ENCODE measurements at regions not wholly inside any gene's neighbourhood (a gene's known extent, or its start where the extent isn't known, plus 50 kb on each side); places are given as distances from the start of the nearest gene placed in this dataset.

- TF ChIP-seq CSDC2 (CRISPR knock-in tag; IDR thresholded peaks at IDR 0.05) (no peak), PPARA (CRISPR knock-in tag; IDR thresholded peaks at IDR 0.05; ENCODE audit: borderline replicate concordance) (no peak), ZFP3 (CRISPR knock-in tag; IDR thresholded peaks at IDR 0.05) (no peak), TSHZ2 (CRISPR knock-in tag; IDR thresholded peaks at IDR 0.05) (no peak), ISL1 (CRISPR knock-in tag; IDR thresholded peaks at IDR 0.05) (no peak), ZC3H10 (CRISPR knock-in tag; IDR thresholded peaks at IDR 0.05) (no peak), ZNF70 (CRISPR knock-in tag; IDR thresholded peaks at IDR 0.05) (no peak)
These were observed 233.4 kb downstream of the SOX4 start (continued) for GRCh38 chr6:21826904-21827303.

- ATAC-seq: no peak
- TF ChIP-seq ZNF8 (CRISPR knock-in tag; IDR thresholded peaks at IDR 0.05) (no peak), ARNTL (CRISPR knock-in tag; IDR thresholded peaks at IDR 0.05; ENCODE audit: borderline replicate concordance, low read depth) (no peak), OSR1 (CRISPR knock-in tag; IDR thresholded peaks at IDR 0.05) (no peak), TOX (CRISPR knock-in tag; IDR thresholded peaks at IDR 0.05; ENCODE audit: borderline replicate concordance) (no peak), CSRNP3 (CRISPR knock-in tag; IDR thresholded peaks at IDR 0.05) (no peak), PPARA (CRISPR knock-in tag; IDR thresholded peaks at IDR 0.05; ENCODE audit: borderline replicate concordance) (no peak), TCF4 (CRISPR knock-in tag; IDR thresholded peaks at IDR 0.05; ENCODE audit: borderline replicate concordance) (no peak), ZNF565 (CRISPR knock-in tag; conservative IDR thresholded peaks at IDR 0.05; ENCODE audit: low read depth) (no peak), ESRRG (CRISPR knock-in tag; IDR thresholded peaks at IDR 0.05) (no peak), TSHZ2 (CRISPR knock-in tag; IDR thresholded peaks at IDR 0.05) (no peak), CREB5 (CRISPR knock-in tag; IDR thresholded peaks at IDR 0.05; ENCODE audit: low read depth) (no peak), GLIS3 (CRISPR knock-in tag; IDR thresholded peaks at IDR 0.05) (no peak), POU6F1 (CRISPR knock-in tag; IDR thresholded peaks at IDR 0.05; ENCODE audit: borderline replicate concordance, low read depth) (no peak), RARB (CRISPR knock-in tag; IDR thresholded peaks at IDR 0.05) (no peak), CSDC2 (CRISPR knock-in tag; IDR thresholded peaks at IDR 0.05) (no peak), ISL1 (CRISPR knock-in tag; IDR thresholded peaks at IDR 0.05) (no peak), ZFP3 (CRISPR knock-in tag; IDR thresholded peaks at IDR 0.05) (no peak), ZNF70 (CRISPR knock-in tag; IDR thresholded peaks at IDR 0.05) (no peak), SNAI2 (CRISPR knock-in tag; IDR thresholded peaks at IDR 0.05) (no peak), BACH2 (CRISPR knock-in tag; IDR thresholded peaks at IDR 0.05; ENCODE audit: borderline replicate concordance) (no peak)
These were observed 234.1 kb downstream of the SOX4 start for GRCh38 chr6:21827425-21828202.
